Hepatocyte (in vitro differentiated cells): ENCODE measurements at regions not wholly inside any gene's neighbourhood (a gene's known extent, or its start where the extent isn't known, plus 50 kb on each side); places are given as distances from the start of the nearest gene placed in this dataset.

Experiments used
- DNase-seq: peaks from one replicate; pipeline ENCODE4 v3.0.0-alpha.2; 2016; ENCODE audit warnings: low spot score
- H2AFZ ChIP-seq: fragments of 200-600 bp; sonication (generic); 2 replicates; pipeline ENCODE4 v1.6.0; 2016; ENCODE audit warnings: antibody characterized with exemption, mild to moderate bottlenecking
- H3K27ac ChIP-seq: fragments of 200-600 bp; sonication (generic); 2 replicates; pipeline ENCODE4 v1.5.1; 2016; ENCODE audit warnings: mild to moderate bottlenecking
- H3K27me3 ChIP-seq: fragments of 200-600 bp; sonication (generic); 2 replicates; pipeline ENCODE4 v1.6.1; 2016
- H3K36me3 ChIP-seq: fragments of 200-600 bp; sonication (generic); replicated peaks from 2 replicates; pipeline ENCODE4 v1.5.1; 2016; ENCODE audit warnings: low read depth; ENCODE audit not compliant: insufficient read depth
- H3K4me1 ChIP-seq: fragments of 200-600 bp; sonication (generic); 2 replicates; pipeline ENCODE4 v1.5.1; 2016; ENCODE audit warnings: mild to moderate bottlenecking, moderate library complexity; ENCODE audit not compliant: insufficient read depth
- H3K4me2 ChIP-seq: fragments of 200-600 bp; sonication (generic); 2 replicates; pipeline ENCODE4 v1.6.0; 2016
- H3K4me3 ChIP-seq: fragments of 200-600 bp; sonication (generic); 2 replicates; pipeline ENCODE4 v1.5.1; 2016; ENCODE audit warnings: mild to moderate bottlenecking
- H3K79me2 ChIP-seq: fragments of 200-600 bp; sonication (generic); 2 replicates; pipeline ENCODE4 v1.6.0; 2017; ENCODE audit warnings: mild to moderate bottlenecking
- H3K9me2 ChIP-seq: fragments of 200-600 bp; sonication (generic); replicated peaks from 2 replicates; pipeline ENCODE4 v1.6.0; 2017; ENCODE audit warnings: mild to moderate bottlenecking; ENCODE audit not compliant: insufficient read depth
- H3K9me3 ChIP-seq: fragments of 200-600 bp; sonication (generic); 2 replicates; pipeline ENCODE4 v1.5.1; 2016; ENCODE audit warnings: low read depth, mild to moderate bottlenecking
- H4K20me1 ChIP-seq: fragments of 200-600 bp; sonication (generic); 2 replicates; pipeline ENCODE4 v1.6.0; 2016; ENCODE audit warnings: mild to moderate bottlenecking; ENCODE audit not compliant: insufficient read depth, poor library complexity, severe bottlenecking
- EZH2 ChIP-seq: fragments of 200-600 bp; sonication (generic); IDR thresholded peaks from 2 replicates; pipeline ENCODE4 v1.6.1; 2016; ENCODE audit warnings: antibody characterized with exemption, mild to moderate bottlenecking, borderline replicate concordance
- EZH2phosphoT487 ChIP-seq: fragments of 200-600 bp; sonication (generic); IDR thresholded peaks from one replicate; pipeline ENCODE4 v1.6.1; 2018; ENCODE audit warnings: antibody characterized with exemption, mild to moderate bottlenecking, low read depth, moderate library complexity; ENCODE audit not compliant: unreplicated experiment, severe bottlenecking
- WGBS: methylation state at CpG from one replicate; pipeline ENCODE4 v1.1.6; 2016; ENCODE audit warnings: low lambda C conversion rate; ENCODE audit errors: missing lambda C conversion rate; 5-methylcytosine and 5-hydroxymethylcytosine counted together
- TF ChIP-seq, protein P1 (sequence below): fragments of 200-600 bp; sonication (generic); IDR thresholded peaks from 2 replicates; pipeline ENCODE4 v1.5.1; 2016; ENCODE audit warnings: antibody characterized with exemption, mild to moderate bottlenecking; ENCODE audit not compliant: poor library complexity

DNA sequence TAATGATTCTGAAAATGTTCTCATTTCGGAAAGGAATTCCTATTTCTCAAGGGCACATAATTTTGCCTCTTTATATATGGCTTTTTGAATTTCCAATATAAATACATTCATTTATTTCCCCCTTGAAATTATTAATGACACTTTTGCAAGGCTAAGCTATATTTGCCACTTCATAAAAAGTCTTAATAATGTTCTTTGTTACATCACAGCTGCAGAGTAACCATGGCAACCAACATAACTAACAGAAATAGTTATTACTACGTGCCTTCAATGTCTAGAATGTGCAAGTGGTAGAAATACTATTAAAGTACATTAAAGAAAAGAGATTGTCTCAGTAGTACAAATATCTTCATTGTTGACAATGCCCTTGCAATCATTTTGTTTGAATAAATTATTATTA, 471.8 kb downstream of the C3orf38 start:
- Histone ChIP-seq H3K4me1 (no peaks in the 10 kb centered on the region), H3K79me2 (no peaks in the 10 kb centered on the region), H3K4me3 (no peak overlapping the region), H3K4me2 (no peak overlapping the region), H3K36me3 (no peaks in the 10 kb centered on the region), H3K27ac (no peak overlapping the region), H2AFZ (no peak overlapping the region), H3K9me3 (no peaks in the 10 kb centered on the region), H4K20me1 (no peaks in the 10 kb centered on the region), H3K27me3 (no peaks in the 10 kb centered on the region), H3K9me2 (no peaks in the 10 kb centered on the region)
- DNase-seq = no peak
- WGBS = 74% methylated on average over 2 of the region's 2 CpGs
- no peak for TF ChIP-seq EZH2phosphoT487

DNA sequence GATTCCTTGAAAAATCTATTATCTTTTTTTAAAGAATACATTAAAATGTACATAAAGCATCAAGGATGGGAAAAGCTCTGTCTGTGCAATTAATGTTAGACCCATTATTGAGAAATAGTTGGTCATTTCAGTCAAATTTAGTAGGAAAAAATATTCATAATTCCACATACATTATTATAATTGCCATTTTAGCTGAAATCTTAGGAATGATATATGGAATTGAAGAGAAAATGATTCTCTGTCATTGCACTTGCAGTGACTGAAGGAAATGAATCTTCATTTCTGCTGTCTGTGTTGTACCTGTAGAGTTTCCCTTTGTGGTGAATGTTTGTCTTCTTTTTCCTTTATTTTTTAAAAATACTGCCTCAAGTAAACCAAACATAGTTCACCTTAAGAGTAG, 473.9 kb downstream of the C3orf38 start:
- no peak overlapping the region for H3K4me2 ChIP-seq
- no peaks in the 10 kb centered on the region for H3K36me3 ChIP-seq
- H3K4me3 ChIP-seq = no peak overlapping the region
- H2AFZ ChIP-seq = no peak overlapping the region
- no peaks in the 10 kb centered on the region for H3K9me3 ChIP-seq
- no peak for DNase-seq
- no peaks in the 10 kb centered on the region for H4K20me1 ChIP-seq
- H3K79me2 ChIP-seq = no peaks in the 10 kb centered on the region
- H3K27me3 ChIP-seq = no peaks in the 10 kb centered on the region
- H3K4me1 ChIP-seq = no peaks in the 10 kb centered on the region
- no peak for TF ChIP-seq EZH2phosphoT487
- no peak for TF ChIP-seq EZH2
- TF ChIP-seq, protein P1, sequence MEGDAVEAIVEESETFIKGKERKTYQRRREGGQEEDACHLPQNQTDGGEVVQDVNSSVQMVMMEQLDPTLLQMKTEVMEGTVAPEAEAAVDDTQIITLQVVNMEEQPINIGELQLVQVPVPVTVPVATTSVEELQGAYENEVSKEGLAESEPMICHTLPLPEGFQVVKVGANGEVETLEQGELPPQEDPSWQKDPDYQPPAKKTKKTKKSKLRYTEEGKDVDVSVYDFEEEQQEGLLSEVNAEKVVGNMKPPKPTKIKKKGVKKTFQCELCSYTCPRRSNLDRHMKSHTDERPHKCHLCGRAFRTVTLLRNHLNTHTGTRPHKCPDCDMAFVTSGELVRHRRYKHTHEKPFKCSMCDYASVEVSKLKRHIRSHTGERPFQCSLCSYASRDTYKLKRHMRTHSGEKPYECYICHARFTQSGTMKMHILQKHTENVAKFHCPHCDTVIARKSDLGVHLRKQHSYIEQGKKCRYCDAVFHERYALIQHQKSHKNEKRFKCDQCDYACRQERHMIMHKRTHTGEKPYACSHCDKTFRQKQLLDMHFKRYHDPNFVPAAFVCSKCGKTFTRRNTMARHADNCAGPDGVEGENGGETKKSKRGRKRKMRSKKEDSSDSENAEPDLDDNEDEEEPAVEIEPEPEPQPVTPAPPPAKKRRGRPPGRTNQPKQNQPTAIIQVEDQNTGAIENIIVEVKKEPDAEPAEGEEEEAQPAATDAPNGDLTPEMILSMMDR = no peak
- no peak overlapping the region for H3K27ac ChIP-seq
- no peaks in the 10 kb centered on the region for H3K9me2 ChIP-seq

DNA sequence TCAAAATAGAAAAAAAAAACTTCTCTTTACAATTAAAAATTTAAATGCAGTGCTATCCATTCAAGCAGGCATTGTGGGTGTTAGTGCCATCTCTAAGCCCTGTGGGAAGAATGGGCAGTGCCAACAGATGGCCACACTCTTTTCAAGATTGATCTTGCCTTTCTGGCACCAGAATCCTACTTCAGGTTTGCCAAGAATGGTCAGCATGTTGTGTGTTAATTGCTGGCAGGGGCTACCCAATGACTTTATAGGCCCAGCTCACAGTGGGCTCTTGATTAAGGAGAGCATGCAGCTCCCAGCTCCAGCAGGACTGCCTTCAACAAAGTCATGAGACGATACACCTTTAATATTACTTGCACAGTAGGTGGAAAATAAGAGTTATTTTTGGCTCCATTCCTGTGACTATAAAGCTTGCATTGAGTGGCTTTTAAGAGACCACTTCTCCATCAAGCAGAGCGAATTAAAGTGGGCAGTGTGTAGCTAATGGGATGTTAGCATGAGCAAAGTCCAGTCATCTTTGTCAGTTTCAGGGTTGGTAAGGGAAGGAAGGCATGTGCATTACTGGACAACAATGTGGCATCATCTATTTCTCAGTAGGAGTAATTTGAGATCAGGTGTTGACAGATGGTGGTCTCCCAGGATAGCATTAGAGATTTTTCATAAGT, 476.8 kb downstream of the C3orf38 start:
- Histone ChIP-seq H3K27me3 (no peaks in the 10 kb centered on the region), H3K36me3 (no peaks in the 10 kb centered on the region), H4K20me1 (no peaks in the 10 kb centered on the region), H3K4me1 (no peaks in the 10 kb centered on the region), H3K4me2 (no peak overlapping the region), H3K27ac (no peak overlapping the region), H3K4me3 (no peak overlapping the region), H3K9me2 (no peaks in the 10 kb centered on the region), H3K9me3 (no peaks in the 10 kb centered on the region), H2AFZ (no peak overlapping the region), H3K79me2 (no peaks in the 10 kb centered on the region)
- 92% methylated on average over 2 of the region's 2 CpGs for WGBS
- TF ChIP-seq, protein P1 = no peak
- no peak for TF ChIP-seq EZH2
- TF ChIP-seq EZH2phosphoT487 = no peak
- no peak for DNase-seq

DNA sequence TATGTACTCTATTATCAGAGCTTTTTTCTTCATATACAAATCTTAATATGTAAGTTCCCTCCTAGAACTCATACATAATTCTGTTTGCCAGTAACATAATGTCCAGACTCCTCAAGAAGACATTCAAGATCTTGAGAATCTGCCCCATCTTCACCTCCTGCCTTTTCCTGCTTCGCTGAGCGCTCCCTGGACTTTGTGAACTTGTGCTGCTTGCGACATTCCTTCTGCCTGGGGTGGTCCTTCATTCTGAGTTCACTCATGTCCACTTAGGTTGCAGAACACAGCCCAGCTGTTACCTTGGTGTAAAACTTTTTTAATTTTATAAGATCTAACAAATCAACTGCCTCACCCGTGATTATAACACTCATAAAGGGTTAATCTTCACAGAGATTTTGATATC, 478.5 kb upstream of the EPHA3 start:
- Histone ChIP-seq H3K9me2 (no peaks in the 10 kb centered on the region), H3K9me3 (no peaks in the 10 kb centered on the region), H3K79me2 (no peaks in the 10 kb centered on the region), H4K20me1 (no peaks in the 10 kb centered on the region), H3K4me3 (no peak overlapping the region), H3K27ac (no peak overlapping the region), H3K36me3 (no peaks in the 10 kb centered on the region), H3K4me2 (no peak overlapping the region), H3K4me1 (no peaks in the 10 kb centered on the region), H3K27me3 (no peaks in the 10 kb centered on the region), H2AFZ (no peak overlapping the region)
- 93% methylated on average over 4 of the region's 4 CpGs for WGBS
- TF ChIP-seq, protein P1 = no peak
- TF ChIP-seq EZH2 = no peak
- no peak for TF ChIP-seq EZH2phosphoT487
- no peak for DNase-seq
